ENCODE measurements at regions not wholly inside any gene's neighbourhood (a gene's known extent, or its start where the extent isn't known, plus 50 kb on each side); places are given as distances from the start of the nearest gene placed in this dataset.

GRCh38 chr6:133637436-133637835 lies 251.5 kb upstream of the TCF21 start:
- TF ChIP-seq EZH2 (IDR thresholded peaks at IDR 0.05) (no peak), CTCF (IDR thresholded peaks at IDR 0.05) (no peak)

Measured in neural progenitor cell (in vitro differentiated cells).